OCI-LY1 (cell line): ENCODE measurements at regions not wholly inside any gene's neighbourhood (a gene's known extent, or its start where the extent isn't known, plus 50 kb on each side); places are given as distances from the start of the nearest gene placed in this dataset.

Experiments
- CTCF ChIP-seq: fragments of 200-600 bp; sonication (generic), shearing (Covaris generic); IDR thresholded peaks from 2 replicates; pipeline ENCODE4 v1.5.1; 2017; ENCODE audit warnings: mild to moderate bottlenecking, antibody characterized with exemption, low read length, moderate library complexity, mixed read lengths
- EZH2 ChIP-seq: fragments of 200-600 bp; sonication (generic), shearing (Covaris generic); IDR thresholded peaks from 2 replicates; pipeline ENCODE4 v1.8.0; 2017; ENCODE audit warnings: borderline replicate concordance, mixed run types, mild to moderate bottlenecking, antibody characterized with exemption, low read length, moderate library complexity, mixed read lengths

- TF ChIP-seq EZH2 (no peak), CTCF (no peak)
These were observed 913.5 kb downstream of the MRPL39 start for GRCh38 chr21:24693779-24694178.
